HG02759 (cell line): ENCODE measurements at regions not wholly inside any gene's neighbourhood (a gene's known extent, or its start where the extent isn't known, plus 50 kb on each side); places are given as distances from the start of the nearest gene placed in this dataset.

ENCODE experiments used
- ATAC-seq: cut with Tn5 transposase; IDR thresholded peaks from one replicate; pipeline ENCODE4 v1.9.1; 2021; ENCODE audit warnings: mild to moderate bottlenecking, moderate library complexity; ENCODE audit not compliant: unreplicated experiment

GRCh38 chr9:16960084-16960483 lies 89.6 kb upstream of the BNC2 start:
- ATAC-seq = no peak

- no peak for ATAC-seq
Observed at GRCh38 chr9:16959391-16959790, 88.9 kb upstream of the BNC2 start.

GRCh38 chr9:16954040-16954439 lies 83.6 kb upstream of the BNC2 start:
- no peak for ATAC-seq

GRCh38 chr9:16951502-16951901 lies 81.0 kb upstream of the BNC2 start:
- ATAC-seq = no peak

- ATAC-seq = no peak
Observed at GRCh38 chr9:16950051-16950450, 79.6 kb upstream of the BNC2 start.

- ATAC-seq = no peak
Observed at GRCh38 chr9:16930578-16930977, 60.1 kb upstream of the BNC2 start.

- no peak for ATAC-seq
Observed at GRCh38 chr9:16928179-16928945, 57.9 kb upstream of the BNC2 start.

- ATAC-seq = no peak
Observed at GRCh38 chr9:16925426-16925825, 55.0 kb upstream of the BNC2 start.

- no peak for ATAC-seq
Observed at GRCh38 chr9:16924311-16924915, 53.9 kb upstream of the BNC2 start.

GRCh38 chr9:16921855-16922254 lies 51.4 kb upstream of the BNC2 start:
- no peak for ATAC-seq
